Hepatocyte (in vitro differentiated cells): ENCODE measurements at regions not wholly inside any gene's neighbourhood (a gene's known extent, or its start where the extent isn't known, plus 50 kb on each side); places are given as distances from the start of the nearest gene placed in this dataset.
A peak's percentile ranks its signal among the peaks of the same experiment; 100 is the strongest.

Source experiments
- DNase-seq: peaks from one replicate; pipeline ENCODE4 v3.0.0-alpha.2; 2016; ENCODE audit warnings: low spot score
- H2AFZ ChIP-seq: fragments of 200-600 bp; sonication (generic); 2 replicates; pipeline ENCODE4 v1.6.0; 2016; ENCODE audit warnings: antibody characterized with exemption, mild to moderate bottlenecking
- H3K27ac ChIP-seq: fragments of 200-600 bp; sonication (generic); 2 replicates; pipeline ENCODE4 v1.5.1; 2016; ENCODE audit warnings: mild to moderate bottlenecking
- H3K27me3 ChIP-seq: fragments of 200-600 bp; sonication (generic); 2 replicates; pipeline ENCODE4 v1.6.1; 2016
- H3K36me3 ChIP-seq: fragments of 200-600 bp; sonication (generic); replicated peaks from 2 replicates; pipeline ENCODE4 v1.5.1; 2016; ENCODE audit warnings: low read depth; ENCODE audit not compliant: insufficient read depth
- H3K4me1 ChIP-seq: fragments of 200-600 bp; sonication (generic); 2 replicates; pipeline ENCODE4 v1.5.1; 2016; ENCODE audit warnings: mild to moderate bottlenecking, moderate library complexity; ENCODE audit not compliant: insufficient read depth
- H3K4me2 ChIP-seq: fragments of 200-600 bp; sonication (generic); 2 replicates; pipeline ENCODE4 v1.6.0; 2016
- H3K4me3 ChIP-seq: fragments of 200-600 bp; sonication (generic); 2 replicates; pipeline ENCODE4 v1.5.1; 2016; ENCODE audit warnings: mild to moderate bottlenecking
- H3K79me2 ChIP-seq: fragments of 200-600 bp; sonication (generic); 2 replicates; pipeline ENCODE4 v1.6.0; 2017; ENCODE audit warnings: mild to moderate bottlenecking
- H3K9me2 ChIP-seq: fragments of 200-600 bp; sonication (generic); replicated peaks from 2 replicates; pipeline ENCODE4 v1.6.0; 2017; ENCODE audit warnings: mild to moderate bottlenecking; ENCODE audit not compliant: insufficient read depth
- H3K9me3 ChIP-seq: fragments of 200-600 bp; sonication (generic); 2 replicates; pipeline ENCODE4 v1.5.1; 2016; ENCODE audit warnings: low read depth, mild to moderate bottlenecking
- H4K20me1 ChIP-seq: fragments of 200-600 bp; sonication (generic); 2 replicates; pipeline ENCODE4 v1.6.0; 2016; ENCODE audit warnings: mild to moderate bottlenecking; ENCODE audit not compliant: insufficient read depth, poor library complexity, severe bottlenecking
- CTCF ChIP-seq: fragments of 200-600 bp; sonication (generic); IDR thresholded peaks from 2 replicates; pipeline ENCODE4 v1.5.1; 2016; ENCODE audit warnings: antibody characterized with exemption, mild to moderate bottlenecking; ENCODE audit not compliant: poor library complexity
- EZH2 ChIP-seq: fragments of 200-600 bp; sonication (generic); IDR thresholded peaks from 2 replicates; pipeline ENCODE4 v1.6.1; 2016; ENCODE audit warnings: antibody characterized with exemption, mild to moderate bottlenecking, borderline replicate concordance
- EZH2phosphoT487 ChIP-seq: fragments of 200-600 bp; sonication (generic); IDR thresholded peaks from one replicate; pipeline ENCODE4 v1.6.1; 2018; ENCODE audit warnings: antibody characterized with exemption, mild to moderate bottlenecking, low read depth, moderate library complexity; ENCODE audit not compliant: unreplicated experiment, severe bottlenecking
- WGBS: methylation state at CpG from one replicate; pipeline ENCODE4 v1.1.6; 2016; ENCODE audit warnings: low lambda C conversion rate; ENCODE audit errors: missing lambda C conversion rate; 5-methylcytosine and 5-hydroxymethylcytosine counted together

GRCh38 chr3:147940405-147941193, 531.4 kb downstream of the ZIC1 start:
- TF ChIP-seq EZH2phosphoT487 (no peak), EZH2 (no peak), CTCF (no peak)
- Histone ChIP-seq H3K4me2 (no peak overlapping the region), H2AFZ (no peak overlapping the region), H3K4me1 (no peaks in the 10 kb centered on the region), H3K27ac (no peak overlapping the region), H4K20me1 (no peaks in the 10 kb centered on the region), H3K9me2 (no peaks in the 10 kb centered on the region), H3K79me2 (no peaks in the 10 kb centered on the region), H3K9me3 (no peaks in the 10 kb centered on the region), H3K27me3 (no peaks in the 10 kb centered on the region), H3K4me3 (no peak overlapping the region), H3K36me3 (no peaks in the 10 kb centered on the region)
- DNase-seq = no peak
- 93% methylated on average over 3 of the region's 3 CpGs for WGBS

GRCh38 chr3:147941969-147942368, 532.8 kb downstream of the ZIC1 start:
- H3K4me1 ChIP-seq = no peaks in the 10 kb centered on the region
- no peak overlapping the region for H3K4me2 ChIP-seq
- no peaks in the 10 kb centered on the region for H3K27me3 ChIP-seq
- H3K79me2 ChIP-seq = no peaks in the 10 kb centered on the region
- TF ChIP-seq EZH2 (no peak), EZH2phosphoT487 (no peak), CTCF (no peak)
- H4K20me1 ChIP-seq = no peaks in the 10 kb centered on the region
- H2AFZ ChIP-seq = no peak overlapping the region
- H3K9me3 ChIP-seq = no peaks in the 10 kb centered on the region
- H3K27ac ChIP-seq = no peak overlapping the region
- no peak for DNase-seq
- 83% methylated on average over 2 of the region's 2 CpGs for WGBS
- H3K36me3 ChIP-seq = no peaks in the 10 kb centered on the region
- no peaks in the 10 kb centered on the region for H3K9me2 ChIP-seq
- no peak overlapping the region for H3K4me3 ChIP-seq

GRCh38 chr3:147943265-147943945, 534.2 kb downstream of the ZIC1 start:
- Histone ChIP-seq H3K27ac (peak overlapping the region; percentile 64), H4K20me1 (no peaks in the 10 kb centered on the region), H3K4me3 (no peak overlapping the region), H3K27me3 (no peaks in the 10 kb centered on the region), H3K36me3 (no peaks in the 10 kb centered on the region), H3K4me1 (no peaks in the 10 kb centered on the region), H3K79me2 (no peaks in the 10 kb centered on the region), H3K9me3 (no peaks in the 10 kb centered on the region), H2AFZ (no peak overlapping the region), H3K9me2 (no peaks in the 10 kb centered on the region), H3K4me2 (no peak overlapping the region)
- DNase-seq = peak; percentile 29
- WGBS = 71% methylated on average over 2 of the region's 2 CpGs
- no peak for TF ChIP-seq CTCF
- TF ChIP-seq EZH2 = no peak
- no peak for TF ChIP-seq EZH2phosphoT487
